Transverse colon (tissue), 4 donors: ENCODE measurements at regions not wholly inside any gene's neighbourhood (a gene's known extent, or its start where the extent isn't known, plus 50 kb on each side); places are given as distances from the start of the nearest gene placed in this dataset.
A peak's percentile ranks its signal among the peaks of the same experiment; 100 is the strongest.

Source experiments
- DNase-seq: peaks from one replicate; pipeline ENCODE4 v3.0.0-alpha.2; 2019
- H3K27ac ChIP-seq, 4 donors: fragments of 200-600 bp; sonication (generic); 2 replicates each; pipeline ENCODE4 v1.5.1; 2016 to 2018; ENCODE audit warnings: inconsistent platforms in 4 of 4
- H3K27me3 ChIP-seq: fragments of 200-600 bp; sonication (generic); 2 replicates; pipeline ENCODE4 v1.5.1; 2017; ENCODE audit warnings: inconsistent platforms
- H3K36me3 ChIP-seq, 4 donors: fragments of 200-600 bp; sonication (generic); 2 replicates each; pipeline ENCODE4 v1.5.1; 2017 to 2019; ENCODE audit warnings: inconsistent platforms in 4 of 4
- H3K4me1 ChIP-seq, 4 donors: fragments of 200-600 bp; sonication (generic); 2 replicates each; pipeline ENCODE4 v1.5.1; 2017 to 2020; ENCODE audit warnings: inconsistent platforms in 4 of 4
- H3K4me3 ChIP-seq, 4 donors: fragments of 200-600 bp; sonication (generic); 1 replicate in 1 of 4; 2 replicates in 3 of 4; pipeline versions ENCODE4 v1.5.1 to v1.6.1; 2017 to 2019; ENCODE audit warnings: inconsistent platforms in 4 of 4
- H3K9me3 ChIP-seq, 2 donors: fragments of 200-600 bp; sonication (generic); 2 replicates each; pipeline ENCODE4 v1.5.1; 2017 to 2019; ENCODE audit warnings: inconsistent platforms in 2 of 2
- EP300 ChIP-seq: sonication (generic); formaldehyde crosslinking; IDR thresholded peaks from one replicate; pipeline ENCODE4 v1.6.1; 2017; ENCODE audit warnings: antibody characterized with exemption, low read depth
- POLR2A ChIP-seq: fragments of 450-650 bp; IDR thresholded peaks from one replicate; pipeline ENCODE4 v1.6.1; 2016; ENCODE audit warnings: antibody characterized with exemption, mild to moderate bottlenecking, moderate library complexity
- POLR2AphosphoS5 ChIP-seq, 3 donors: sonication (generic); formaldehyde crosslinking; IDR thresholded peaks; one replicate each; pipeline ENCODE4 v1.6.1; 2016; ENCODE audit warnings: antibody characterized with exemption in 3 of 3
- WGBS, 2 donors: methylation state at CpG; one replicate each; pipeline ENCODE4 v1.1.5; 2018; ENCODE audit warnings: low coverage in 1 of 2; 5-methylcytosine and 5-hydroxymethylcytosine counted together
- in situ Hi-C, 4 donors: fragments of 200-750 bp; cut with MboI; loops; one replicate each; pipeline versions ENCODE4 v1.15.0 to v1.15.1; 2017; ENCODE audit warnings: low sequenced_read_pairs in 3 of 4, low pct_ligation_motif_present in 1 of 4, low pct_unique_long_range_greater_than_20kb in 1 of 4
- intact Hi-C: fragments of 100-400 bp; cut with DNase I; formaldehyde crosslinking; loops from one replicate; pipeline ENCODE4 v1.15.1; 2023; ENCODE audit warnings: low total_unique reads
- TF ChIP-seq, protein P1 (sequence below), 5 experiments: fragments of 200-600 bp in 3 of 5; fragments of 450-650 bp in 2 of 5; sonication (generic) in 3 of 5; IDR thresholded peaks; 1 replicate in 2 of 5; 2 replicates in 3 of 5; pipeline ENCODE4 v1.5.1; 2016 to 2017; ENCODE audit warnings: antibody characterized with exemption in 5 of 5, inconsistent platforms in 3 of 5, mild to moderate bottlenecking in 2 of 5, moderate library complexity in 1 of 5

DNA sequence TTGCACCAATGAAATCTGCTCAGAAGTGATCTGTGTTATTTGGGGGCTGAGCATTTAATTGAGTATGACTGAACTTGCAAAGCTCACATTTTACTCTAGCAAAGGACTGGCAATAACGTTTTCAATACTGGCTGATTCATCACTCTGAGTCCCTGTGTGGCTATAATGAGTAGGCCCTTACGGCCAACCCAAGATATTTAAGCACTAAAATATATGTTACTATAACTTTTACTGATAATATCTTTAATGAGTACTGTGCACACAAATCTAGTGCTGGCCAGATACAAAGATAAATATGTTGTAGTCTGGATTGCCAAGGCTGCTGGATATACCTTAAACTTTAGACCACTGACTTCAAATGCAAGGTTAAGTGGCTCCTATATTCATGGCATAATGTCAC, 436.4 kb upstream of the KCNMB2 start:
- no peak for TF ChIP-seq POLR2A
- TF ChIP-seq, protein P1, sequence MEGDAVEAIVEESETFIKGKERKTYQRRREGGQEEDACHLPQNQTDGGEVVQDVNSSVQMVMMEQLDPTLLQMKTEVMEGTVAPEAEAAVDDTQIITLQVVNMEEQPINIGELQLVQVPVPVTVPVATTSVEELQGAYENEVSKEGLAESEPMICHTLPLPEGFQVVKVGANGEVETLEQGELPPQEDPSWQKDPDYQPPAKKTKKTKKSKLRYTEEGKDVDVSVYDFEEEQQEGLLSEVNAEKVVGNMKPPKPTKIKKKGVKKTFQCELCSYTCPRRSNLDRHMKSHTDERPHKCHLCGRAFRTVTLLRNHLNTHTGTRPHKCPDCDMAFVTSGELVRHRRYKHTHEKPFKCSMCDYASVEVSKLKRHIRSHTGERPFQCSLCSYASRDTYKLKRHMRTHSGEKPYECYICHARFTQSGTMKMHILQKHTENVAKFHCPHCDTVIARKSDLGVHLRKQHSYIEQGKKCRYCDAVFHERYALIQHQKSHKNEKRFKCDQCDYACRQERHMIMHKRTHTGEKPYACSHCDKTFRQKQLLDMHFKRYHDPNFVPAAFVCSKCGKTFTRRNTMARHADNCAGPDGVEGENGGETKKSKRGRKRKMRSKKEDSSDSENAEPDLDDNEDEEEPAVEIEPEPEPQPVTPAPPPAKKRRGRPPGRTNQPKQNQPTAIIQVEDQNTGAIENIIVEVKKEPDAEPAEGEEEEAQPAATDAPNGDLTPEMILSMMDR (IDR thresholded peaks at IDR 0.05) = no peak
- TF ChIP-seq POLR2AphosphoS5 (IDR thresholded peaks at IDR 0.05) = no peak
- TF ChIP-seq EP300 = no peak
- no peaks in the 10 kb centered on the region for H3K36me3 ChIP-seq
- intact Hi-C loops (no loop called here), in situ Hi-C loops (loop anchor here in 1 of 4 donors (25.0 kb wide), 1 partner anchor 888 kb away; no protein-coding TSS in a partner anchor)
- DNase-seq = no peak
- H3K27me3 ChIP-seq = no peaks in the 10 kb centered on the region
- WGBS, 2 donors = 67 to 70% methylated on average over 1 to 2 of the region's 2 CpGs
- no peaks in the 10 kb centered on the region for H3K4me1 ChIP-seq
- H3K9me3 ChIP-seq = no peaks in the 10 kb centered on the region
- no peak overlapping the region for H3K27ac ChIP-seq
- H3K4me3 ChIP-seq = no peak overlapping the region

DNA sequence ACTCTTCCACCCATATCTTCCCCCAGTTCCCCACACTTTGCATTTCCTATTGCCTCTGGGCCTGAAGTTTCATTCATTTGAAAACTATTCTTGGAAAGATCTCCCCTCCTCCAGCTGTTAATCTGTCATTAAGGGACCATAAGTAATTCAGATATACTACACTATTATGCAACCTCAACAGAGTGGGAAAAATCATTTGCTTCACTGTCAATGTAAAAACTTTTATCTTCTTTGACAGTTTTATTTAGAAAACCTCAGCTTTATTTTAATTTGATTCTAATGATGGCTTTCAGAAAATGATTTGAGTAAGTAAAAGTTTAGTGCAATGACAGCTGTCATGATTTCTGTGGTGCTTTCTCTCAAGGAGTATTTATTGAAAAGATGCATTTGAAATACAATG, 435.3 kb upstream of the KCNMB2 start:
- Histone ChIP-seq H3K4me3 (no peak overlapping the region), H3K4me1 (no peaks in the 10 kb centered on the region), H3K36me3 (no peaks in the 10 kb centered on the region), H3K9me3 (no peaks in the 10 kb centered on the region), H3K27me3 (no peaks in the 10 kb centered on the region), H3K27ac (no peak overlapping the region)
- TF ChIP-seq POLR2A = no peak
- TF ChIP-seq POLR2AphosphoS5 (IDR thresholded peaks at IDR 0.05) = no peak
- TF ChIP-seq, protein P1 (IDR thresholded peaks at IDR 0.05) = no peak
- TF ChIP-seq EP300 = no peak
- in situ Hi-C loops = no loop called here
- no peak for DNase-seq
- intact Hi-C loops = no loop called here

GRCh38 chr3:178103140-178103539, 433.1 kb upstream of the KCNMB2 start:
- H3K9me3 ChIP-seq = no peaks in the 10 kb centered on the region
- peak overlapping the region in 1 of 4 donors; percentile 19 for H3K27ac ChIP-seq
- no peaks in the 10 kb centered on the region for H3K36me3 ChIP-seq
- DNase-seq = no peak
- TF ChIP-seq POLR2AphosphoS5 (IDR thresholded peaks at IDR 0.05) (peak; percentile 61 to 94 (median 74)), EP300 (no peak), POLR2A (no peak)
- TF ChIP-seq, protein P1 (IDR thresholded peaks at IDR 0.05) = no peak
- H3K27me3 ChIP-seq = no peaks in the 10 kb centered on the region
- H3K4me3 ChIP-seq = no peak overlapping the region
- in situ Hi-C loops (no loop called here), intact Hi-C loops (no loop called here)
- H3K4me1 ChIP-seq = no peaks in the 10 kb centered on the region
- 62 to 100% methylated on average over 1 to 2 of the region's 2 CpGs for WGBS, 2 donors

GRCh38 chr3:178107804-178108203, 428.4 kb upstream of the KCNMB2 start:
- intact Hi-C loops (no loop called here), in situ Hi-C loops (no loop called here)
- TF ChIP-seq EP300 (no peak), POLR2AphosphoS5 (IDR thresholded peaks at IDR 0.05) (no peak), POLR2A (no peak)
- TF ChIP-seq, protein P1 (IDR thresholded peaks at IDR 0.05) = no peak
- Histone ChIP-seq H3K27ac (no peak overlapping the region), H3K4me3 (no peak overlapping the region), H3K9me3 (no peaks in the 10 kb centered on the region), H3K4me1 (no peaks in the 10 kb centered on the region), H3K36me3 (no peaks in the 10 kb centered on the region), H3K27me3 (no peaks in the 10 kb centered on the region)
- WGBS, 2 donors = 73 to 81% methylated on average over 2 of the region's 2 CpGs
- DNase-seq = no peak
